HG03457 (cell line): ENCODE measurements at regions not wholly inside any gene's neighbourhood (a gene's known extent, or its start where the extent isn't known, plus 50 kb on each side); places are given as distances from the start of the nearest gene placed in this dataset.
"Not testable (repeated sequence)": the region's sequence is repeated elsewhere in the genome, so short reads cannot be mapped to it uniquely, and the experiment has no call there.

Experiments used
- ATAC-seq: cut with Tn5 transposase; IDR thresholded peaks from one replicate; pipeline ENCODE4 v1.9.1; 2021; ENCODE audit warnings: moderate number of reproducible peaks; ENCODE audit not compliant: unreplicated experiment

DNA sequence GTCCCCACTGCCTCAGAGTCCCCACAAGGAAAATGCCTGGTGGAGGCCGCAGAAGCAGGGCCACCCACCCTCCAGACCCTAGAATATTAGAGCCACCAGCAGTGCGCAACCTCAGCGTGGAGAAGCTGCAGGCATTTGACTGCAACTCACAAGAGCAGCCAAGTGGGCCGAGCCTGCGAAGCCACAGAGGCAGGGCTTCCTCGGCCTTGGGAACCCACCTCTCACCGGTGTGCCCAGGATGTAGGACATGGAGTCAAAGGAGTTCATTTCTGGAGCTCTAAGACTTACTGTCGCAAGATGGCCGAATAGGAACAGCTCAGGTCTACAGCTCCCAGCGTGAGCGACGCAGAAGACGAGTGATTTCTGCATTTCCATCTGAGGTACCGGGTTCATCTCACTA is 397.9 kb upstream of the PIK3R1 start:
- ATAC-seq = no peak

GRCh38 chr5:67816456-67816855 is 399.1 kb upstream of the PIK3R1 start:
- ATAC-seq = no peak

DNA sequence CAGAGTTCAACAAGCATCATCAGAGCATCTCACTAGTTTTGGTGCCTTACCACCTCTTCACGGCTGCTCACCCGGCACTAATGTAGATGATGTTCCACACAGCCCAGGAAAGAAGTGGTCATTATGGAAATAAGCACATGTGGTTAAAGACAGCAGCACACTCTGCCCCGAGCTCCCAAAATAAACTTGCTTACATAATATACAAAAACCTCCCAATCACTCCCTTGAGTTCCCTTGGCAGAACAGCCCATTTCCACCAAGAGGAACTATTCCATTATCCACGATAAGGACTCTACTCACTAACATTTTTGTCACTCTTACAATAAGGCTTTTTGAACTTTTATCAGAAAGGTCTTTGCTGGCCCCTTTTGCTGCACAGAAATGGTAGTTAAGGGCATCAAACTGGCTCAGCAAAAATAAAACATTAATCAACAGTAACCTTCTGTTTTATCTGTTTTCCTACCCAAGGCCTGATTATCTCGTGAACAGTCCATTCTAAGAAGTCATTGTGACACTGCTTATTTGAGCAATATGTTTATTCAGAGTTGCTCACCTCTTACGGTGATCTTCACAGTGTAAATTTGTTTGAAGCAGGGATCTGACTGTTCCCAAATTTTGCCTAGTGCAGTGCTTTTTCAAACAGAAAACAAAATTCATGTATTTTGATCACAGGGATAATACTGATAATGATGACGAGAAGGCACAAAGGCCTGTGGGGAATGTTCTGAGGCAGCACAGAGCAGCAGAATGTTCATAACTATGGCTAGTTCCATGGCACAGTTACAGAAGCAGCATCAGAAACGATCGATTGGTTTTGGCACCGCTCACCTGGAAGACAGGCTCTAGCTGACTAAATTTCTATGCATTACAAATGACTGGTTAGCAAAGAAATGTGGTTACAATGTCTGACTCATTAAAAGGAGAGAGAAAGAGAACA is 399.8 kb upstream of the PIK3R1 start:
- ATAC-seq = no peak

DNA sequence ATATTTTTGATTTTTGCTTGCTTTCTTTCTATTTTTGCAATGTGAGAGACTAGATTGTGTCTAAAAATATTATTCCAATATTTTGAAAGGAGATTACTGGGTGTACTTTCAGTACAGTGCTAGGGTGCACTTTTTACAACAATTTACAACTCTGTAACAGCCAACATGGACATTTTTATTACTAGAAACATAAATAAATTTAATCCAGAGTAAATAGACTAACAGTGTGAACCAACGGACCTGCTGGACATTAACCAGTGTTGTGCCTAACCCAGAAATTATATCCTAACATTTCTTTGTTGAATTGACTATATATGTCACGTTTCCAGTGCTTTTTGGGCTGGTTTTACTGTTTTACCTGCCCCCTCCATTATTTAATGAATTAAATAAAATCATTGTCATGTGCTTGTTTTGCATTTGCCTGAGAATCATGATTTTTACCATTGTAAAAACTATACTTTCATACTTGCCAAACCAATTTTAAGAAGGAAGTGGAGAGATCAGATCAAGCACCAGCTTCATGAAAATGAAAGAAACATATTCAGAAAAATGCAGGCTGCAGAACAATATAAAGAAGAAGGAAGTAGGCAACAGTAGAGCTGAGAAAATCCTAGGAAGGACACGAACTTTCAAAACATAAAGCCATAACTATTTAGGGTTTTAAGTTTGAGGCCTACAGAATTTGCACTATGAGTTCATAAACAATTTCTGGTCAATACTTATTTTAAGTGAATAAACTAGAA is 400.8 kb upstream of the PIK3R1 start:
- ATAC-seq = no peak

DNA sequence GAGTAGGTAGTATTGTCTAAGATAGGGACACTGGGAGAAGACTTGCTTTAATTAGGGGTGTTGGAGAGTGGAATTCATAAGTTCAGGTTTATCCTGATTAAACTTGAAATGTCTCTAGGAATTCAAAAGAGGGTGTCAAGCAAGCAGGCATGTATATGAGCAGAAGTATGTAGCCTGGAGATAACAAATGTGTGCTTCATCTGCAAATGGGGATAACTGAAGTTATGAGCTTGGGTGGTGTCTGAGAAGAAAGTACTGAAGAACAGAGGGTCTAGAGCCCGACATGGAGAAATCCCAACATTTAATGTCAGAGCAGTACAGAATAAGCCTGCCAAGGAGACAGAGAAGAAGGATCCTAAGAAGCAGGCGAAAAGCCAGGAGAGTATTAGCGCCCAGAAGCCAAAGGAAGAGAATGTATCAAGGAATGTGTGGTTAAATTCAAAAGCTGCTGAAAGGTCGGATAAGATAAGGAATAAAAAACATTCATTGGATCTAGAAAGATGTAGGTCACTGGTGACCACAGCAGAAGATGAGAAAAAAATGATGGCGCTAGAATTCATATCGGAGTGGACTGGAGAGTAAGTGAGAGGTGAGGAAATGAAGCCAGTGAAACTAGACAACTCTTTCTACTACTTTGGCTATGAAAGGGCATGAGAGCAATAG is 401.5 kb upstream of the PIK3R1 start:
- ATAC-seq = no peak

DNA sequence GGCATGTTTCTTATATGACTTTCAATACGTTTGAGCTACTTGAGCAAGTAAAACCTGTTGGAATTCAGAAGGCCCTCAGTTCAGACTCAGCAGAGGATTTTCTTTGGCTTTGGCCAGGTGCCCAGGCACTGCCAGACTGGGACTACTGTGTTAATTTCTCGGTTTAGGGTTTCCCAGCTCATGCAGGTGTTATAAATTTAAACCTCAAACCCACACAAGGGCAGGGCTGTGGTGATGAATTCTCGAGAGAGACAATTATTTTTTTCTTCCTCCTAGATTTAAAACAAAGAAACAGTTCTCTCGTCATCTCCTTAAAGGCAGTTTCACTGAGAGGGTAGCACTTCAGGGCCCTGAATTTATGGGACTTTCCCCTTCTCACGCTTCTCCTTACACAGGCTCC is 406.0 kb upstream of the PIK3R1 start:
- ATAC-seq = no peak

- no peak for ATAC-seq
These were observed 407.2 kb upstream of the PIK3R1 start for GRCh38 chr5:67808340-67808739.

- no peak for ATAC-seq
These were observed 408.1 kb upstream of the PIK3R1 start for GRCh38 chr5:67807439-67807888.

GRCh38 chr5:67806654-67807438 is 408.7 kb upstream of the PIK3R1 start:
- ATAC-seq = no peak

GRCh38 chr5:67805666-67806348 is 409.7 kb upstream of the PIK3R1 start:
- no peak for ATAC-seq

GRCh38 chr5:67802766-67803165 is 412.8 kb upstream of the PIK3R1 start:
- peak; percentile 58 for ATAC-seq

- no peak for ATAC-seq
These were observed 415.8 kb upstream of the PIK3R1 start for GRCh38 chr5:67799732-67800234.

GRCh38 chr5:67798470-67798869 is 417.1 kb upstream of the PIK3R1 start:
- ATAC-seq = not testable (repeated sequence)

DNA sequence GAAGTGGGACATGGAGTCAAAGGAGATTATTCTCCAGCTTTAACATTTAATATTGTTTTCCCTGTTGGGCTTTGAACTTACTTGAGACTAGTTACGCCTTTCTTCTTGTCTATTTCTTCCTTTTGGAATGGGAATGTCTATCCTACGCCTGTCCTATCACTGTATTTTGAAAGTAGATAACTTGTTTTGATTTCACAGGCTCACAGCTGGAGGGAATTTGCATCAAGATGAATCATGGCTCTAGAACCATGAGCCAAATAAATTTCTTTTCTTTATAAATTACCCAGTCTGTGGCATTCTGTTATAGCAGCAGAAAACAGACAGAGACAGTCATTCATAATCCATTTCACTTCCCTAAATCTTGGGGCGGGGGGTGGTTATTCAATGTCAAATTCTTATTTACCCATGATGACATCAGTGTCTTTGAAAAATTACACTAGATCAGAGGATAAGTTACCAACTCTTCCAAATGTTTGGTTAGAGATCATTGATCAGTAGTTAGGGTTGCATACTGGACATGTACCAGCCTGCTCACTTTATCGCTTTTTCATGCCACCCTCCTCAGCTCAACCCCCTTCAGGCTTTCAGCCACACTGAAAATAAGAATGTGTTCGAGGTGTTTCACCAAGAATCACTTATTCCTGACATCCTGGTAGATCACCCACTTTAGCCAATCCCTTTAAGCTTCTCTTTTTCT is 419.6 kb upstream of the PIK3R1 start:
- ATAC-seq = no peak

DNA sequence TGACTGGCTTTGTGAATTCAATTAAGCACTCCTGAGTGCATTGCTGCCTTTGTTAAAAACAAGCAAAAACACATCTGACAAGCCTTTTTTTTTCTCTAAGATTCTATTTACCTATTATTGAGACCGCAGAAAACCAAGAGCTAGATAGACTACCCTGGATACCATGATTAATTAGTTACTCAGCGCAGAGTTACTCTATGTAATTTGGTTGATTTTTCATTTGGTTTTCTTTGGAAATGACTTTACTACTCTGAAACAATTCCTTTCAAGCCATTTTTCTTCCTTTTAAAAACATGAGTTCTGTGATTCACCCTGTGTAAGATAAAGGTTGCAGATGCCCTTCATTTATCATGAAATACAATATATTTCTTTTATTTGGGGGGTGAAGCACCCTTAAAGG is 421.6 kb upstream of the PIK3R1 start:
- no peak for ATAC-seq

GRCh38 chr5:67793418-67793817 is 422.1 kb upstream of the PIK3R1 start:
- ATAC-seq = no peak

GRCh38 chr5:67792891-67793290 is 422.7 kb upstream of the PIK3R1 start:
- no peak for ATAC-seq

DNA sequence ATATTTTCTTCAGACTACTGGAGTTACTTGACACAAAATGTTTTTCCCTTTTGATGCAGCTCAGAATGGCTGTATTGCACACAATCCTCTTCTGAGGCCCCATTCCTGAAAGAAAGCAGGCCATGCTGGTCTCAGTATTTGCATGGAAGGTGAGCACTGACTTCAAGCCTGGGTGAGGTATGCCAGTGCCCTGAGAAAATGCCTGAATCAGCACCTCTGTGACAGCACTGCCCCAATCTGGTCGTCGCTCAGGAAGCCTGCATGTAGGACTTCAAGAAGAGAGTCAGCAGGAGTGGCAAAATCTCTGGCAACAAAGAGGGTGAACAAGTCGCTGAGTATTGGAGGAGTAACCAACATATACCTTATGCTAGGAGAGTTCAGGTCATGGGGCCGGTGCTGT is 425.2 kb upstream of the PIK3R1 start:
- no peak for ATAC-seq

DNA sequence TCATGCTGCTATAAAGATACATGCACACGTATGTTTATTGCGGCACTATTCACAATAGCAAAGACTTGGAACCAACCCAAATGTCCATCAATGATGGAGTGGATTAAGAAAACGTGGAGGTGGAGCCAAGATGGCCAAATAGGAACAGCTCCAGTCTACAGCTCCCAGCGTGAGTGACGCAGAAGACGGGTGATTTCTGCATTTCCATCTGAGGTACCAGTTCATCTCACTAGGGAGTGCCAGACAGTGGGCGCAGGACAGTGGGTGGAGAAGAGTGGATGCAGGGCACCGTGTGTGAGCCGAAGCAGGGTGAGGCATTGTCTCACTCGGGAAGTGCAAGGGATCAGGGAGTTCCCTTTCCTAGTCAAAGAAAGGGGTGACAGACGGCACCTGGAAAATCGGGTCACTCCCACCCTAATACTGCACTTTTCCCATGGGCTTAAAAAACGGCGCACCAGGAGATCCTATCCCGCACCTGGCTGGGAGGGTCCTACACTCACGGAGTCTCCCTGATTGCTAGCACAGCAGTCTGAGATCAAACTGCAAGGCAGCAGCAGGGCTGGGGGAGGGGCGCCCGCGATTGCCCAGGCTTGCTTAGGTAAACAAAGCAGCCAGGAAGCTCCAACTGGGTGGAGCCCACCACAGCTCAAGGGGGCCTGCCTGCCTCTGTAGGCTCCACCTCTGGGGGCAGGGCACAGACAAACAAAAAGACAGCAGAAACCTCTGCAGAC is 435.5 kb upstream of the PIK3R1 start:
- ATAC-seq = not testable (repeated sequence)
